Activated T-cell treated with anti-CD3 and anti-CD28 coated beads, Interleukin-2, amount 50 U/mL, for 24 hours (primary cell): ENCODE measurements at regions not wholly inside any gene's neighbourhood (a gene's known extent, or its start where the extent isn't known, plus 50 kb on each side); places are given as distances from the start of the nearest gene placed in this dataset.
"Not testable (repeated sequence)": the region's sequence is repeated elsewhere in the genome, so short reads cannot be mapped to it uniquely, and the experiment has no call there.

Experiments used
- DNase-seq: peaks from one replicate; pipeline ENCODE4 v3.0.0-alpha.2; 2020
- H3K27ac Mint-ChIP-seq: 2 replicates; pipeline ENCODE4 v1.8.0; 2020; ENCODE audit warnings: mild to moderate bottlenecking, mixed read lengths
- H3K27me3 Mint-ChIP-seq: 2 replicates; pipeline ENCODE4 v1.8.0; 2020; ENCODE audit warnings: mixed read lengths
- H3K36me3 Mint-ChIP-seq: 2 replicates; pipeline ENCODE4 v1.8.0; 2020; ENCODE audit warnings: low read depth, mixed read lengths
- H3K4me1 Mint-ChIP-seq: 2 replicates; pipeline ENCODE4 v1.8.0; 2020; ENCODE audit warnings: low read depth, mixed read lengths
- H3K4me3 Mint-ChIP-seq: 2 replicates; pipeline ENCODE4 v1.8.0; 2020; ENCODE audit warnings: mild to moderate bottlenecking, moderate library complexity, mixed read lengths
- H3K9me3 Mint-ChIP-seq: 2 replicates; pipeline ENCODE4 v1.8.0; 2020; ENCODE audit warnings: mixed read lengths

DNA sequence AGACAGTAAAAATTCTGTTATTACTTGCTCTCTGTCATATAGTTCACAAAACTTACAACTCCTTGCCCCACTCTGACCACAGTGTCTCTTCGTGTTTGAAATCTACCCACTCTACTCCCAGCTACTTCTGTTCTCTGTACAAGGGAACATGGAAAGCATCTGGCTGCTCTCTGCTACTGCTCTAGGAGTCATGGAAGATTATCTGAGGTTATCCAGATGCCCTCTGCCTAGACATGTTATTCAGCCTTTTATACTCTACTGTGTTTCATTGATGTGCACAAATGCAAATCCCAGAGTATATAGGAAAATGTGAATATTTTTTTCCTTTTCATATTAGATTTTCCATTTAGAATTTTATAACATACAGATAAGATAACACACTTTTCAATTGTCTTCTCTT is 1525.6 kb downstream of the MAT2B start:
- Mint-ChIP-seq H3K36me3 (no peaks in the 10 kb centered on the region), H3K27me3 (no peaks in the 10 kb centered on the region), H3K4me3 (no peak overlapping the region), H3K27ac (no peak overlapping the region), H3K4me1 (no peaks in the 10 kb centered on the region), H3K9me3 (peaks cover 6% of the 10 kb centered on the region)
- no peak for DNase-seq

DNA sequence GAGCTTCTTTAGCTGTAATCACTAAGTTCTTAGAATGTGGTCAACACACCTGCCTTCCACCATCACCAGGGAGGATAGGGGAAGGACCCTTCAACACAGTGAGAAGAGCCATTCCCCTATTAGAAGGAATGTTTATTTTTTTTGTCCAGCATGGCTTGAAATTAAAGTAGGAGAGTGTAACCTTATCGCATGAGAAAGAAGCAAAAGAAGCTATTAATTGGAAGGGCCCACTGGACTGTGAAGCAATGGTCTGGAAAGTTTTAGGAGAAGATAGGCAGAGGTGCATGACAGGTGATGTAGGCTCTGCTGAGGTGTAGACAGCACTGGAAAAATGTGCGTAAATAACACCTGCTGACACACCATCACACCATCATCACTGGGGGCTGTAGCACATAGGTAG is 1526.0 kb downstream of the MAT2B start:
- H3K27me3 Mint-ChIP-seq = no peaks in the 10 kb centered on the region
- no peaks in the 10 kb centered on the region for H3K4me1 Mint-ChIP-seq
- DNase-seq = no peak
- no peak overlapping the region for H3K4me3 Mint-ChIP-seq
- H3K36me3 Mint-ChIP-seq = no peaks in the 10 kb centered on the region
- no peak overlapping the region for H3K27ac Mint-ChIP-seq
- H3K9me3 Mint-ChIP-seq = peaks cover 5% of the 10 kb centered on the region

DNA sequence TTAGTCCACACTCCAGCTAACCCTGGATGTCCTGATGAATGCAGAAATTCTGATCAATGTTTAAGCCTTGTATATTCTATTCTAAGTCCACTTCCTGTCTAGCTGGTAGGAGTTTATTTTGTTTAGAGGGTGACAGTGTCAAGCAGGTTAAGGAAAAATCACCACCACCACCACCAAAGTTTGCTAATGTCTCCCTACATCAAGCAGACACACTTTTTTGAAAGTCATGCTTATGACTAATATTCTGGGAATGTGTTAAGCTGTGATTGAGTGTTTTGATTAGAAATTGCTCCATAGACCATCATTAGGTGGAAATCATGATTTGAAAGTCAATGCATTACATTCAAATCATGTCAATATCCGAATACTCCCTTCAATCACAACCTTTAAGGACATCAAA is 1530.1 kb downstream of the MAT2B start:
- no peak overlapping the region for H3K27ac Mint-ChIP-seq
- no peak for DNase-seq
- H3K4me3 Mint-ChIP-seq = no peak overlapping the region
- no peaks in the 10 kb centered on the region for H3K4me1 Mint-ChIP-seq
- H3K9me3 Mint-ChIP-seq = no peaks in the 10 kb centered on the region
- no peaks in the 10 kb centered on the region for H3K36me3 Mint-ChIP-seq
- H3K27me3 Mint-ChIP-seq = no peaks in the 10 kb centered on the region

DNA sequence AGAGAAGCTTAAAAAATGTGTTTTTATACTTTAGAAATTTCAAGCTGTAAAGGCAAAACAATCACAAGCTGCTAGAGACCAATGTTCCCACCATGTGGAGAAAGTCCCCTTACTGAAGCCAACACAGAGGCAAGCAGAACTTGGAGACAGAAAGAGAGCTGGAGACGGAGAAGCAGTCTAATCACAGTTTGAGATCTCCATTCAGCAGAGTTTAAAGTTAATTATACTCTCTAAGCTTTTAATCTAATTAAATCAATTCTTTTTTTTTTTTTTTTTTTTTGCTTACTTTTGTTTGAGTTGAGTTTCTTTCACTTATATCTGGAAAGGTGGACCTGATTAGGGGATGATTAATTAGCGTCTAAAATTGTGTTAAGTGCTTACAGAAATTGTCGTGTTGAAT is 1534.3 kb downstream of the MAT2B start:
- Mint-ChIP-seq H3K4me3 (no peak overlapping the region), H3K27ac (no peak overlapping the region), H3K27me3 (no peaks in the 10 kb centered on the region), H3K36me3 (no peaks in the 10 kb centered on the region), H3K9me3 (peaks cover 5% of the 10 kb centered on the region), H3K4me1 (no peaks in the 10 kb centered on the region)
- no peak for DNase-seq

DNA sequence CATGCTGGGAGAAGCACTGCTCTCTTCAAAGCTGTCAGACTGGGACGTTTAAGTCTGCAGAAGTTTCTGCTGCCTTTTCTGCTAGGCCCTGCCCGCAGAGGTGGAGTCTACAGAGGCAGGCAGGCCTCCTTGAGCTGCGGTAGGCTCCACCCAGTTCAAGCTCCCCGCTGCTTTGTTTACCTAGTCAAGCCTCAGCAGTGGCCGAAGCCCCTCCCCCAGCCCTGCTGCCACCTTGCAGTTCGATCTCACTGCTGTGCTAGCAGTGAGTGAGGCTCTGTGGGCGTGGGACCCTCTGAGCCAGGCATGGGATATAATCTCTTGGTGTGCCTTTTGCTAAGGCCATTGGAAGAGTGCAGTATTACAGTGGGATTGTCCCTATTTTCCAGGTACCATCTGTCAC is 1540.5 kb downstream of the MAT2B start:
- not testable (repeated sequence) for H3K4me3 Mint-ChIP-seq, DNase-seq, H3K27me3 Mint-ChIP-seq, H3K36me3 Mint-ChIP-seq, H3K9me3 Mint-ChIP-seq, H3K27ac Mint-ChIP-seq, H3K4me1 Mint-ChIP-seq

DNA sequence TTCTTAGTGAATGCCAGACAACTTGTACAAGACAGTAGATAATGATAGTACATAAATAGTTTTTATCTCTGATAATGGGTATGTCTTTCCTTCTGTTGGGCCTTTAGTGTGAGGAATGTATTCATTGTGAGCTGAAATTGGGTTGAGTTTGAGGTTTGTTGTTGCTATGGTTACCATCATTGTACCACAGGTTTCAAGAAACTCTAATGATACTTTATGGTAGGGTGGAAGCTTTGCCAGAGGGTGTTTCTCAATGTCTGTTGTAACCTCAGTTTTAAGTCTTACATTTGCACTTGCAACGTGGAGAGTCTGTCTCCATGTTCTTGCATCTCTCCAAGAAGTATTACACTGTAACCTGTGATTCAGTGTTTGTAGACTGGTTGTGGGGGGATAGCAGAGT is 1550.1 kb downstream of the MAT2B start:
- no peaks in the 10 kb centered on the region for H3K36me3 Mint-ChIP-seq
- no peaks in the 10 kb centered on the region for H3K27me3 Mint-ChIP-seq
- no peak overlapping the region for H3K4me3 Mint-ChIP-seq
- peaks cover 8% of the 10 kb centered on the region for H3K9me3 Mint-ChIP-seq
- no peak overlapping the region for H3K27ac Mint-ChIP-seq
- H3K4me1 Mint-ChIP-seq = no peaks in the 10 kb centered on the region
- no peak for DNase-seq

DNA sequence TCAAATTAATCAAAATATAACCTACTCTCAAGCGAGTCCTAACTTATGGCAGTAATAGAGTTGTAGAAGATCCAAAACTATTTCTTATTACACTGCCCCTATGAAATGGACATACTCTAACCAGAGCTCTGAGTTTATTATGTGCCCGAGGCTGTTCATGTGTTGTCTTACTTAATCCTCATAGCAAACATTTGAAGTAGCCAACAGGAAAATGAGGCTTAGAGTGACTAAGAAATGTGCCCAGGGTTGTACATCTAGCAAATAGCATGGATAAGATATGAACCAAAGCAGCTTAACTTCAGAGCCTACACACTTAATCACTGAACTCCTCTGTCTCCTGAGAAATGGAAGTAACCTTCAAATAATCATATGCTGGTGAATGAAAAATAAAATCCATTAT is 1551.7 kb downstream of the MAT2B start:
- Mint-ChIP-seq H3K36me3 (no peaks in the 10 kb centered on the region), H3K4me1 (no peaks in the 10 kb centered on the region), H3K27me3 (no peaks in the 10 kb centered on the region), H3K27ac (no peak overlapping the region), H3K4me3 (no peak overlapping the region), H3K9me3 (peaks cover 6% of the 10 kb centered on the region)
- DNase-seq = no peak

DNA sequence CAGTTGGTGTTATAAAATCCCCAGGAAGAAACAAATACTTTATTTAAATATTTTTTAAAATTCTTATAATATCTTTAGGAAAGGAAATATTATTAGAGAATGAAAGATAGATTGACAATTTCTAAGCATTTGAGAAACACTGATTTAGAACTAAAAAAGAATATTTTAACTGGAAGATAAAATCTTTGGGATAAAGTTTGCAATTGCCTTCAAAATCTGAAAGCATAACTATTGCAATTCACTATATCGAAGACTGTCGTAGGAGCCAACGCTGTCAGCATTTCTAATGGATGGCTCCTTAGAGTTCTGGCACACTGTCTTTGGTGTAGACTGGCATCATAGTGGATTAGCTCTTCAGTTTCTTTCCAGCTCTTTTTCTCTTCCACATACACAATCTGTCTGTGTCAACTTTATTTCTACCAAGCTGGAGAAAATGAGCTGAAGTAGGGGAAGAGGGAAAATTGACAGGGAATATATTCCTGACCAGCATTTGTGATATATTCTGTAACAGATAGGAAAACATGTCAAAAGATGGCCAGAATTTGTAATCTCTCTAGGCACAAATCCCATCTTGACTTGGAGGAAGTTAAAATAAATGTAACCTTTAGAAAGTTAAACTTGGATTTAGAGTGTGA is 1561.4 kb downstream of the MAT2B start:
- H3K4me3 Mint-ChIP-seq = no peak overlapping the region
- DNase-seq = no peak
- H3K36me3 Mint-ChIP-seq = no peaks in the 10 kb centered on the region
- H3K4me1 Mint-ChIP-seq = no peaks in the 10 kb centered on the region
- no peaks in the 10 kb centered on the region for H3K27me3 Mint-ChIP-seq
- no peak overlapping the region for H3K27ac Mint-ChIP-seq
- peaks cover 18% of the 10 kb centered on the region for H3K9me3 Mint-ChIP-seq

DNA sequence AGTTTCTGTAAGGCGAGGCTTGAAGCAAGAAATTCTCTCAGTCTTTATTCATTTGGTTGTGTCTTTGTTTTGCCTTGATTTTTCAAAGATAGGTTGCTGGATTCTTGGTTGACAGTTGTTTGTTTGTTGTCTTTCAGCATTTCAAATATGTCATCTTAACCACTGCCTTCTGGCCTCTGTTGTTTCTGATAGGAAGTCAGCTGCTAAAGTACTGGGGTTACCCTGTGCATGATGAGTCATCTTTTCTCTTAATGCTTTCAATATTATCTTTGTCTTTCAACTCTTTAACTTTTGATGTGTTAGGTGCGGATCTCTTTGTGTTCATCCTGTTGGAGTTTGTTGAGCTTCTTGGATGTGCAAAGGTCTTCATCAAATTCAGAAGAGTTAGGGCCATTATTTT is 1571.3 kb downstream of the MAT2B start:
- Mint-ChIP-seq H3K9me3 (peaks cover 27% of the 10 kb centered on the region), H3K27ac (no peak overlapping the region), H3K4me3 (no peak overlapping the region), H3K36me3 (no peaks in the 10 kb centered on the region), H3K4me1 (peaks cover 4% of the 10 kb centered on the region), H3K27me3 (no peaks in the 10 kb centered on the region)
- DNase-seq = no peak

DNA sequence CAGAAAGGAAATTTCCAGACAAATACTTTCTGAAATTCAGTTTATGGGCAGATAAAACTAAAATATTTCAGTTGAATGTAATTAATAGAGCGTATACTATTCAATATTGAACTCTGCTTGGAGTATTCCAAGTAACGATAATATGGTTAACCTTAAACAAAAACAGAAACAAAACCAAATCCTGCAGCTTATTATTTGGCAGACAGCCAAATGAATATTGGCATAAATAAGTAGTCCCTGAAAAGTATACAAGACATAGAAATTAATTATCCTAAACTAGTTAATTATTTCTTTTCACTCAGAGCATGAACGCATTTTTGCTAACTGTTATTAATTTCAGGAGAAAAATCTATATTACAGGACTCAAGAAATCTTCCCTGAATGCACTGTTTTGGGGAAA is 1574.0 kb downstream of the MAT2B start:
- H3K9me3 Mint-ChIP-seq = peaks cover 9% of the 10 kb centered on the region
- peaks cover 4% of the 10 kb centered on the region for H3K4me1 Mint-ChIP-seq
- no peak for DNase-seq
- no peaks in the 10 kb centered on the region for H3K36me3 Mint-ChIP-seq
- no peak overlapping the region for H3K4me3 Mint-ChIP-seq
- no peaks in the 10 kb centered on the region for H3K27me3 Mint-ChIP-seq
- H3K27ac Mint-ChIP-seq = no peak overlapping the region

DNA sequence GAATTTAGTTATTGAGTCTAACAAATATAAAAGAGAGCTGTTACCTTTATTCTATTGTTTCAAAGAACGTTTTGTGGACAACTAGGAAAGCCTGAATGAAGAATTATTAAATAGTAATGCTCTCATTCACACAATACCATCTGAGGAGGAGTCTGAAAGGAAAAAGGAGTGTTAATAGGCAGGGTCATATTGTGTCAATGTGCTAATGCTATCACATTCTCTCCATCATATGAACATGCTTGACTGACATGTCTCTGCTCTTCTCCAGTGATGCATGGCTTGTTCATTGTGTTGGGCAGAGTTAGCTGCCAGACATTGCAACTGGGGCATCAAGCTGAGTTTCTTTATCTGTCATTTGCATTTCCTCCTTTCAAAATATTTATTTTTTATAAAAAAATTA is 1578.0 kb downstream of the MAT2B start:
- Mint-ChIP-seq H3K36me3 (no peaks in the 10 kb centered on the region), H3K4me1 (no peaks in the 10 kb centered on the region), H3K27me3 (no peaks in the 10 kb centered on the region), H3K4me3 (no peak overlapping the region), H3K9me3 (peaks cover 2% of the 10 kb centered on the region), H3K27ac (no peak overlapping the region)
- DNase-seq = no peak

DNA sequence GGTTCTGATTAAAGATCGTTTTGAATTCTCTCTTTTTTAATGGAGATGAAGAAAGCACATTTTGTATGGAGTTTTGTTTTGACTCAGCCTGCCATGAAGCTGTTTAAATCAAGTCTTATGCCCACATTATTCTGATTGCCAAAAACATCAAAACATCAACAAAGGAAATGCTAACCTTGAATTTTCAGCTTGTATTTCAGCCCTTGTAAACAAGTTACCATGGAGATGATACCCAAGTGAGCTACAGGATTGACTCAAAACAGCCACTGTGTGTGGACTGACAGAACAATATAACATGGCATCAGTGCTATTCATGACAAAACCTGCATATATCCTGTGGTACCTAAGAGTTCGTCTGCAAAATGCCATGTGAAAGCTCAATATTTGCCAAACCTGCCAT is 1581.0 kb downstream of the MAT2B start:
- H3K9me3 Mint-ChIP-seq = peaks cover 8% of the 10 kb centered on the region
- no peak overlapping the region for H3K4me3 Mint-ChIP-seq
- no peaks in the 10 kb centered on the region for H3K27me3 Mint-ChIP-seq

DNA sequence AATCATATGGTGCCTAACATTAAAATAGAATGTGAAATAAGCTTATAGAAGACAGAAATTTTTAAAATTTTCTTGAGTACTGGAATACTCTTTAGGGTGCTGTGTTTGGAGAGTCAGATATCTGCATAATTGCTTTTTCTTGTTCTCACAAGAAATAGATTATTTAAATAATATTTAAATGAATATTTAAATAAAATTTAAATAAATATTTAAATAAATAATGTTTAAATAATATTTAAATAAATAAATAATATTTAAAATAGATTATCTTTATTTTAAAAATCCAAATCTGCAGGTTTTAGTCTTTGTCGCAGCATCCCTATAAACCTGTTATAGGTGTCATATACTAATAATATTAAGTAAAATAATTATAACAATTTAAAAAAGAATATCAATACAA is 1589.4 kb downstream of the MAT2B start:
- H3K9me3 Mint-ChIP-seq = peaks cover 13% of the 10 kb centered on the region
- no peaks in the 10 kb centered on the region for H3K36me3 Mint-ChIP-seq
- H3K27ac Mint-ChIP-seq = no peak overlapping the region
- H3K27me3 Mint-ChIP-seq = no peaks in the 10 kb centered on the region
- no peak for DNase-seq
- H3K4me3 Mint-ChIP-seq = no peak overlapping the region
- H3K4me1 Mint-ChIP-seq = no peaks in the 10 kb centered on the region

More for the DNA sequence above, 1581.0 kb downstream of the MAT2B start:
- H3K27ac Mint-ChIP-seq = no peak overlapping the region
- H3K36me3 Mint-ChIP-seq = no peaks in the 10 kb centered on the region
- no peaks in the 10 kb centered on the region for H3K4me1 Mint-ChIP-seq
- no peak for DNase-seq

DNA sequence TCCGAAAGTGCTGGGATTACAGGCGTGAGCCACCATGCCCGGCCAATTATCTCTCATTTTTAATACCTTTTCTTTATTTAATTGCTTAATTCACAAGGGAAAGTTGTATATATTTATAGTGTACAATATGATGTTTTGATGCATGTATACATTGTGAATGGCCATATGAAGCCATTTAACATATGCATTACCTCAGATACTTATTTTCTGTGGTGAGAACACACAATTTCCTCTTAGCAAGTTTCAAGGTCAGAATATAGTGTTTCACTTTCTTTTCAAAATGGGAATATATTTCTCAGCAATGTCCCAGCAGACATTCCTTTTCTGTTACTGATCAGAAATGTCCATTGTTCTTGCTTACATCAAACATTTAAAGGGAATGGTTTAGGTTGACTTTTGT is 1596.3 kb downstream of the MAT2B start:
- Mint-ChIP-seq H3K4me3 (no peak overlapping the region), H3K4me1 (no peaks in the 10 kb centered on the region), H3K9me3 (peaks cover 22% of the 10 kb centered on the region), H3K36me3 (no peaks in the 10 kb centered on the region), H3K27me3 (no peaks in the 10 kb centered on the region), H3K27ac (no peak overlapping the region)
- no peak for DNase-seq

DNA sequence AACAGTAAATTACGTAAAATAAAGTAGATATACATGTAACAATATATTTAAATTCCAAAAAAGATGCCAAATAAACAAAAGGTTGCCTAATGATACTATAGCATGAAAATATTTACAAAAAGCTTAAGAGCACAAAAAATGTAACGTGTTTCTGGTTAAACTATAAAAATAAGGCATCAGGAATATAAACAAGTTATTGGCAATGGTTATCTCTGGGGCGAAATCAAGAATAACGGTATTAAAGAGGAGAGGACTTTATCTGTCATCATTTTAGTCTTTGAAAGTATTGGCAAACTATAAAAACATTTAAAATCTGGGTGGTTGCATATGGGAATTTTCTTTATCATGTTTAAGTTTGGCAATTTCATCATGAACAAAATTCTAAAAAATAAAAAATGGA is 1599.2 kb downstream of the MAT2B start:
- DNase-seq = no peak
- H3K27ac Mint-ChIP-seq = no peak overlapping the region
- H3K4me3 Mint-ChIP-seq = no peak overlapping the region
- peaks cover 11% of the 10 kb centered on the region for H3K9me3 Mint-ChIP-seq
- no peaks in the 10 kb centered on the region for H3K36me3 Mint-ChIP-seq
- H3K4me1 Mint-ChIP-seq = no peaks in the 10 kb centered on the region
- no peaks in the 10 kb centered on the region for H3K27me3 Mint-ChIP-seq

DNA sequence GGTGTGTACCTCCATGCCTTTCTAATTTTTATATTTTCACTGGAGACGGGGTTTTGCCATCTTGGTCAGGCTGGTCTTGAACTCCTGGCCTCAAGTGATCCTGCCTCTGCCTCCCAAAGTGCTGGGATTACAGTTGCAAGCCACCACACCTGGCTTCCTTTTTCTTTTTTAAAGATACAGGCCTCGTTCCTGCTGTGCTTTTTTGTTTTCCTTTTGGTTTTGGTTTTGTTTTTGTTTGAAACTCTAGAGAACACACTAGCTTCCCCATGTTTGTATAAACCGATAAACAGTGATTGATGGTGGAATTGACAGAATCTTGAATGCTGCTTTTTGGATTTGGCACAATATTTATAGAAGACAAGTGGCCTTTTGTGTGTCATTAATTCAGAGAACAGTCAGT is 1603.4 kb downstream of the MAT2B start:
- Mint-ChIP-seq H3K4me3 (no peak overlapping the region), H3K9me3 (peaks cover 2% of the 10 kb centered on the region), H3K4me1 (no peaks in the 10 kb centered on the region), H3K27me3 (no peaks in the 10 kb centered on the region), H3K27ac (no peak overlapping the region), H3K36me3 (no peaks in the 10 kb centered on the region)
- no peak for DNase-seq
